NOMO-1 (cell line): ENCODE measurements at regions not wholly inside any gene's neighbourhood (a gene's known extent, or its start where the extent isn't known, plus 50 kb on each side); places are given as distances from the start of the nearest gene placed in this dataset.

Experiments used
- DNase-seq, 2 experiments: peaks; one replicate each; lab custom pipeline; 2025; ENCODE audit not compliant: unreplicated experiment in 2 of 2; lab: John Stamatoyannopoulos, UW

DNA sequence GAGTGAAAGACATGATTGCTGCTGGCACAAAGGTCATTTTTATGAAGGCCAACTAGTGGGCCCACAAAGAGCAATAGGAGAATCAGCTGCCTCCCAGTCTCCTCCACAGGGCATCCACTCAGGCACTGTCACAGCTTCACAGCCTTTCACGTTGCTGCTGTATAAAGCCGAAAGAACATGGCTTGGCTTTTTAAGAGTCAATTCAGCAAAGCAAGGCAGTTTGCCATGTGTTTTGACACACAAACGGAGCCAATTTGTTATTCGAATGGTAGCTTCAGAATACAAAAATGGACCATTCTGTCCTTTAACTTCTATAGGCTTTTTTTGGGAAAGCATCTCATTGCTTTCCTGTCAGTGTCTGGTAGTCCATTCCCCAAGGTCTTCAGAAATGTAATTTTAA lies 283.4 kb upstream of the PARD3B start:
- no peak for DNase-seq

DNA sequence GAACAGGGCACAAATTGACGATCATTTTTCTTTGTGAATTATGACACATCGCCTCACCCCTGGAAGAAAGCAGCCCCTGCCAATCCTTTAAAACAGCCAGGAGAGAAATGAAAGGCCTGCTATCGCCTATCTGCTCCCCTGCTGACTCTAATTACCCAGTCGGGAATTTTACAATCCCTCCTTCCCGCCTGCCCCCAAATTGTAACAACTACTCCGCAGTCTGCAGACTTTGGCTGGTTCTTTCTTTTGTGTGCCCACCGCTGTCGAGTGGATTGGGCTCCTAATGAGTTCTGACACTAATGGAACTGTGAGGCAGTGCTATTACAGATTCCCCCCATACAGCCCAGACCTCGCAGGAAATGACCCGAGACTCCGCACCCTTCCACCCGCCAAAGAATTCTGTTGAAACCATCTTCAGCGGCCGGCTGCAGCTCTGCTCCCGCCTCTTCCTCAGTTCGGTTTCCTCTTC lies 281.2 kb upstream of the PARD3B start:
- no peak for DNase-seq

DNA sequence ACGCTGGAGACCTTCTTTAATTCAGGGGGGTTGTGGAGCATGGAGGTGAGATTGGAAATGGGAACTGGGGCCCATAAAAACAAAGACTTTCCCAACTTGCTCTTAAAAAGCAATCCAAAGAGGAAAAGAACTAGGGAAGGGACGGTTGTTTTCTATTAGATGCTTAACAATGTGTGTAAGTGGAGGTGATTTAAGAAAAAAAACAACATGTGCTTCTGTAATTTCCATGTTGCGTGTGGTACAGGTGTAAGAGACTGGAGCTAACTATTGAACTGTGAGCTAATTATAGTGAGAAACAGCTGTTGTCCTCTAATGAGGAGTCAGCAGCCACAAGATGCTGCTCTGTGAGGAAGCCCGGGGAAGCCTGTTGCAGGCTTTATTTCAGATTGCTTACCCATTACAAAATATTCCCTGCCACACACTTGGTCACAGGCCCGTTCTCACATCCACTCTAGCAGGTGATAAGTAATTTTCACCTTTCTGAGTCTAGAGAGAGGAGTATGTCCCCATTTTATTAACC lies 280.6 kb upstream of the PARD3B start:
- no peak for DNase-seq

DNA sequence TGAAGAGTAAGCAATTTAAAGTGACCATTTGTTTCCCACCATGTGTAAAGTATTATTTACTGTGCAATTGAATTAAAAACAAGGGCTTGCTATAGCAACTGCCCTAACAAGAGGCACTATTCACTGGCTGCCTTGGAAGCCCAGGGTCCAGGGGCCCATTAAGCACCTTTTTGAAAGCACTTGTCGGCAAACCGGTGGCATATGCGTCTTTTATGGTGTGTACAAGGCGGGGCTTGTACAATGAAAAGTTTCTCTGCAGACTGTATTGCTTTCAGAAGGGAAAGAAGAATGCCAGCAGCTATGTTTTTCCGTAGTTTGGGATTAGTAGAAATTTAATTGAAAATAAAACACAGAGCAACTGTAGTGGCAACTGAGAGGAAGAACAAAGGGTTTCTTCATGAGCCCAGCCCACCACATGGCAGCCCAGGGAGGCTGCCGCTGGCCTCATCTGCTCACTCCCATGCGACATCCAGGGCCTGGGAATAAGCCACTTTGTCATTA lies 279.5 kb upstream of the PARD3B start:
- DNase-seq, result no peak

DNA sequence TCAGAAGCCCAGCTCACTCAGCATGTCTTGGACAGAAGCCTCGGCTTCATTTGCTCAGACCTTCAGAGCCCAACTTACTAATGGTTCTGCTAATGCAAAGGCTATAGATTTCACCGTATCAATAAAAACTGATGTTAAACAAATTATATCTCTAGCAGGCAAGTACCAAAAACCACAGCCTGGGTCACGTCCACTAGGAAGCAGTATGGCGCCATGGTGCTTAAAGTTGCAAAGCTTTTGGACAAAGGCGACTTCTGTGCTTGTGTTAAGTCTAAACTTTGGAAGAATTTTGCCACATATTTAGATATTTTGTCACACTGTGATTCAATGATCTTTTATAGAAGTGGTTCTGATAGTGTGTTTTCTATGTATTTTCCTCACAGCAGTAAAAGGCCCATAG lies 276.8 kb upstream of the PARD3B start:
- no peak for DNase-seq

DNA sequence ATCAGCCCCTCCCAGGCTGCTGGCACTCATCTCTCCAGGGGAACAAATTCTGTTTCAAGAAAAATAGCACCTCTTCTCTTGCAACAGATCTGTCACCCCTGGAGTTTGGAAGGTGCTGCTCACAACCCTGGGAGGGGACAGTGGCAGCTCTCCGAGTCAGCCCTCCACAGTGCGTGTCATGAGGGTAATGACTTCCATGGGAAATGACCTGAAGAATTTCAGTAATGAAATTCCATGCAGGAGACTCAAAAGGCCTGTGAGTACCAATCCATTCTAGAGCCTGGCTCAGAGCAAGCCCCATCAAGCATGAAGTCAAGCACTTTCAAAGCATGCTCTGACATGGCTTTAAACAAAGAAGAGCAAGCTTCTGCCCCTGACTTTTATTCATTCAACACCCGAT lies 276.3 kb upstream of the PARD3B start:
- DNase-seq, result no peak

DNA sequence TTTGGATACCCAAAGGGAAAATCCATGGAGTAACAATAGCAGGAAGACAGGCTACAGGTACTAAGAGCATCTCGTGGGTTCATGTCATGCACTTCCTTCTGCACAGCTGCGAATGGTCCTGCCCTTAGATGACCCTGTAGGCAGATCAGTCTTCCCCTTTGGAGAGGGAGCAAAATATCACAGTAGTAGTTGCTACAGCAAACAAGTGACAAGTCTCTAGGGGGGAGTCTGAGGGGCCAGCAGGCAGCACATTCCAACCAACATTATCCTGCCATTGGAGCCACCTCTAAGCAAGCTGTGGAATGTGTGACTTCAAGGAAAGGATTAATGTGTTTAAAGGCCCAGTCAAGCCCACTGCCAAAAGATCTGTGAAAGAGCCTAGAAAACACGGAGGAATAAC lies 273.2 kb upstream of the PARD3B start:
- no peak for DNase-seq

DNA sequence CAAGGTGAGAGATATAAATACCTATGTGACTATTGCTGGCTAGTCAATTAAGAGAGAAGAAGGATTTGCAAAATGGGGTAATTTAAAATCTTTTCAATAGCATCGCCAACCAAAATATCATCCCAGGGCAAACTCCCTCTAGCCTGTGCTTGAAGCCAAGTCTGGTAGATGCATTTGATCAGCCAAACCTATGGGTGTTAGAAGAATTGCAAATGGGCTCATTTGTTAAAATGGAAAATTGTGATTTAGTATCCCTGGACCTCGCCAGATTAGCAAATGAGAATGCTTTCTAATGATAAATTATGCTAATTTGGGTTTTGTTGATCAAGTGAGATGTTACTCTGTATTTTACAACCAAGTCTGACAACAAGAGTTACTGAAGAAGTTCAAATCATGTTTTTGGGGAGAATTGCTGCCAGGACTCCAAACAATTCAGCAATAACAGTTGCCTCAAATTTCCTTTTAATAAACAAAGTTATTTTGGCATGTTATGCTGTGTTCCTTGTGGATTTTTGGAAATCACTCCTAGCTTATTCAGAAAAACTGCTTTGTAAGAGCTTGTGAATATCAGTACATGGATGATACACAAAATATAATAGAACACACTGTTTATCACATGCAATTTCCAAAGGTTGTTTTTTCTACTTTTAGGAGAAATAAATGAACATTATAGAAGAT lies 272.5 kb upstream of the PARD3B start:
- no peak for DNase-seq

DNA sequence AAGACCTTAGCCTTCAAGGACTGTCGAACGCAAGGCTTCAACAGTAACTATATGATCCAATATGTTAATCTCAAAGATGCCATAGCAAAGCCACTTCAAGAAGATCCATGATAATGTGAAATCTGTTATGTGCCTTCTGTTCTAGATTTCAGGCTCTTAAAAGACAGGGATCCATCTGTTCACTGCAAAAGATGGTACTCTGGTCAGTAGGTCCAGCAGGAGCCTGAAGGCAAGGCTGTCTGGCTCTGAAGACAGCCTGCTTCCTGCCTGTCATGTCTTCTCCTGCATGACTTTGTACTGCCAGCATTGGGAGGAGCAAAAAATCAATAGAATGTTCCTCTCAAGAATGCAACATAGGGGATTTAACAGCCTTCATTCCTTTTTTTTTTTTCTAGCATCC lies 270.8 kb upstream of the PARD3B start:
- DNase-seq, result no peak

DNA sequence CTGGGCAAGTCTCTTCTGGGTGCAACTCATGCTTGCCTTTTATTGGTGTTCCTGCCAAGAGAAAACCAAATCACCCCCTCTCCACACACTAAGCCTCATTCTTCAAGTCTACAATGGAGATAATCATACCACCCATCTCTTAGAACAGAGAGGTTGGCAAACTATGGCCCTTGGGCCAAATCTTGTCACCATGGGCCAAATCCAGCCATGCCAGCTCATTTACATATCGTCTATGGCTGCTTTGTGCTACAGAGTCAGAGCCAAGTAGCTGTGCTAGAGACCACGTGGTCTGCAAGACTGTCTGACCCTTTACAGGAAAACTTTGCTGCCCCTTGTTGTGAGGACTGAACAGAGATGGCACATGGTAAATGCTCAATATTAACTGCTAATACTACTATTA lies 270.3 kb upstream of the PARD3B start:
- no peak for DNase-seq

DNA sequence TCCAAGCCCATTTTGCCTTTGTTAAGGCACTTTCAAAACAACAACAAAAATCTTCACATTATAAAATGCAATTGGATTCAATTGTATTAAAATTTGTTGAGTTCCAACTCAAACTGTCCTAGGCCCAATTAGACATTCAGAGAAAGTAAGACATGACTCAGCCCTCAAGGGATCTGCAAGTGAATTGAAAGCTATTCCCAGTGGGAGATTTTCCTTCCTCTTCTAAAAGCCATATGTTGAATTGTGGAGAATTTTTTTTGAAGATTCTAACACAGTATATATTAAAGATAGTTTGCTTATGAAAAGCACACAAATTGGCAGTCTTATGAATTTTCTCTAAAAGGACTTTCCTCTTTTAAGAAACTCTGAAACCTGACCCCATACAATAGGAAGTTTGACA lies 268.0 kb upstream of the PARD3B start:
- DNase-seq, result no peak

DNA sequence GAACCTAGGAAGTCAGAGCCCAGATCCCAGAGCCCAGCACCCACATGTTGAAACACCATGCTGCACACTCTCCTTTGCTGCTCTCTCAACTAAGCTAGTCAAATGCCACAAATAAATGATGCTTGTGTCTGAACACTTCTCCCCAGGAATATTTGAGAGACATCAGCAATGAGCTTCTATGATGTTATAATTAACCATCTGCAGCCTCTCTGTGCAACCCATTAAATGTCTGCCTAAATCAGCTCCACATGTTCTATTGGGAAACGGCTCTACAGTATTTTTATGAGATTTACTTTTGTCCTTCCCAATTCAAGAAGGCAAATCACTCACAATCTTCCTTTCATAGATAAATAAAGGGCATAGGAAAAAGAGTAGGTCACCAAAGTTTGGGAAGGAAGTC lies 266.8 kb upstream of the PARD3B start:
- DNase-seq, result no peak

DNA sequence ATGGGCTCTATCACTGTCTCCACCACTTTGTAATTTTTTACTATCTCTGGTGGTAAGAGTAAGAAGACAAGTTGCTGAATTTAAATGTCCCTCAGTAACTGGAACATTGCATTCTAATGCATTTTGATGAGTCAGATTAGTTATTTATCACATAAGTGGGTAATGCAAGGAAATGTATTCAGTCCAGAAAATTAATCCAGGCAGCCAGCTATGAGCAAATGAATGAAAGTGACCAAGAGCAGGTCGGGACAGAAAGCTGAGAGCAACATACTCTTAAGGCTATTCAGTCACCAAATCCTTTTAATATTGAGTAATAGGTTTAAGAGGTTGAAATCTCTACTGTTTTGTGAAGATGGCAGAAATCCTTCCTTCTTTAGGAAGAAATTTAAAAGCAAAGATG lies 265.5 kb upstream of the PARD3B start:
- DNase-seq, result no peak

DNA sequence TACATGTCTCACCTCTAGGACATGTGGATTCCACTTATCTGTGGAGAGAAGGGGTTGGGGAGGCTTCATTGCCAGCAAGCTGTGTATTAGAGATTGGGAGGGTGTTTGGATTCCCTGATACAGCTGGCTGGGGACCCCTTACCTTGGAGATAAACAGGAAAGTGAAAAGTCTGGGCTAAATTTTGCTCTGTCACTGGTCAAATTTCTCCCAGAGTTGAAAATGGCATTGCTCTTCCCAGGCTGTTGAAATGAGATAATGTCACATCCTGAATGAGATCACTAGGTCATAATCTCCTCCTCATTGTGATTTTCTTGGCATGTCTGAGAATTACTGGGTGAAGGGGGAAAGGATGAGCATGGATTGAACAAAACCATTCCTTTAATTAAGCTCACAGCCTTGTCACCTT lies 265.0 kb upstream of the PARD3B start:
- no peak for DNase-seq

DNA sequence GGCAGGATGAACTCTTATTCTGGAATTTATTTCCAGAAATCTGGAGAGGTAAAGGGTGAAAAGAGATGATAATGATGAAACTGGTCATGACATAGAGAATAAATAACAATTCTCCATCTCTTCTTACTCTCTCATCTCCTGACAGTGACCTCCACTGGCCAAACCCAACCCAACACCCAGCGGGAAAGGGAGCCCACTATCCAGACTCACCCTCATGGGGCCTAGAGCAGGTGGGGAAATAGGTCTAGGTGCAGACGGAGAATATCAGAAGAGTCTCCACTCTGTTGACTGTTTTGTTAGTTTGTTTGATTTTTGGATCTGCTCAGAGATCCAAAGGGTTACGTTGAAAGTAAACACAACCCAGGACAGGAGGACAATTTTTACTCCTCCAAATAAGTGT lies 263.2 kb upstream of the PARD3B start:
- no peak for DNase-seq

DNA sequence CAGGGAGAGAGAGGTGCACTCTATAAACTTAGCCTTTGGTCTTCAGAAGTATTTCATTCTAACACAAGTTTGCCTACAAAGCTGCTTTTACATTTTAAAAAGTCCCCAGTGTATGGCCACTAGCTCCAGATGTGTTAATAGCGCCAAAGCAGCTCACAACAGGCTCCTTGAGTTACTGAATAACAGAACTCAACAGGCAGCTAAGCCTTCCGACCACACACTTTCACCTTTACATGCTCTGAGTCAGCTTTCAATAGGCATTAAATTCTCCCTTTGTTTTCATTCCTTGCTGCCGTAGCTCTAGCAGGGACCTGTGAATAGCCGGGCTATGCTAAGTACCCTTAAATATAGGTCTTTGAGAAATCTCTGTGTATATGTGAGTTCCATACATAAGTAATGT lies 262.8 kb upstream of the PARD3B start:
- no peak for DNase-seq

DNA sequence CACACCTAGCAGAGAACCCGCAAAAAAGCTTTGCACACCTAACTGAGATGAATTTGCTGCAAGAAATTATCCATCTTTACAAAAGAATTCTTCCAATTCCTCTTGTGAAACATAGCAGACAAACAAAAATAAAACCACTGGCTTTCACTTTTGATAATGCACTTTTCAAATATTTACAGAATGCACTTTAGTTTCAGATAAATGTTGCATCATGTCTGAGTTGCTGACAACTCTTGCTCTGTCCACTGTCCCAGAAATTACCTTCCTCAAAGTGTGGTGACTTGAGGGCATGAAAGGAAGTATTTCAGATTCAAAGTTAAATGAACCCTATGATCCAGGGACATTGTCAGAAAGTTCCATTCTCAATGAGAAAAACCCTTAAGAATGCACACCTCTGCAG lies 256.2 kb upstream of the PARD3B start:
- no peak for DNase-seq

DNA sequence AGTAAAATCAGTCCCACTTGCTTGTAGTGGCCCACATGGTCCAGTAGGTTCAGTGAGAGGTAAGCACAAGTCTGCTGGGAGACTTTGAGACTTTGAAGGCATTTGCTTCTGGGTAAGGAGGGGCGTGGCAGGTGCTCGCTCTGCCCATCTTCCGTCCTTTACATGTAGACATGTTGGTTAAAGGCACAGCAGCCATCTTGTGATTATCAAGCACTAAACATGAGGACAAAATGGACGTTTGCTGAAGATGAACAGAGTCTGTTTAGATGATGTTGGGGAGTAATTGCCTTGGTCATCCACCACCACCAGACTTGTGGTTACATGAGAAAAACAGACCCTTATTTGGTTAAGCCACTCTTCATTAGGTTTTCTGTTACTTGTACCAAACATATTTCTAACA lies 252.8 kb upstream of the PARD3B start:
- DNase-seq, result no peak

DNA sequence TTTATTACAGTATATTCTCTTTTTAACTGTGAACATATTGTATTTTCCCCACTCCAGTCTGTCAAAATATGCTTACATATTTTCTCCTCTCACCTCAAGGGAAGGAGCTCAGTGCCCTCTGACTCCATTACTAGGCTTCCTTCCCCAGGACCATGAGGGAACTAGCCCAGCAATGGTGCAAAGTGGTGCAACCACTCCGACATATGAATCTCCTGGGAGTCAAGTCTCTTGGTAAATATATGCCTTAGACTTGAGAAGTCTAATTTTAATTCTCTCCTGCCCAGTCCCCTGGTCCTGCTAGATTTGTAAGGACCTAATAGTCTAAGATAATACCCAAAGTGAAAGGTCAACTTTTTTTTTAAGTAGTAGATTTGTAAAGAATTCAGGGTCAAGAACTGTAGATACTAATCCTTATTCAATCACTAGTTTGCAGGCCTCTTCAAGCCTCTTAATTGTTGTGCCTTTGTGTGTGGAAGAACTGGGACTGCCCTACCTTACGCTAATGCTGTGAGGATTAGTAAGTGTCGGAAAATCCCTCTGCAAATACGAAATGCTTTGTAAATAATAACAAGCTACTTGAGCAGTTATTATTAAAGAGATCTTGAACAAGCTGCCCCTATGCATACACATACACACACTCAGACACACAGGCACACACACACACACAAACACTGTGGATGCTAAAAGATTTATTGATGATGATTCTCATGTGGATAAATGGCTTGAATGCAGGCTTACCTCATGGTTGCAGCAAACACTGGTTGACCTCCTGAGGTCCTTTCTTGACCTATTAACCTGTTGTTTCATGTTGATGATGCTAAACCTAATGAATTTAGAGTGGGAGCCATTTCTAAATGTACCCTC lies 251.2 kb upstream of the PARD3B start:
- no peak for DNase-seq

DNA sequence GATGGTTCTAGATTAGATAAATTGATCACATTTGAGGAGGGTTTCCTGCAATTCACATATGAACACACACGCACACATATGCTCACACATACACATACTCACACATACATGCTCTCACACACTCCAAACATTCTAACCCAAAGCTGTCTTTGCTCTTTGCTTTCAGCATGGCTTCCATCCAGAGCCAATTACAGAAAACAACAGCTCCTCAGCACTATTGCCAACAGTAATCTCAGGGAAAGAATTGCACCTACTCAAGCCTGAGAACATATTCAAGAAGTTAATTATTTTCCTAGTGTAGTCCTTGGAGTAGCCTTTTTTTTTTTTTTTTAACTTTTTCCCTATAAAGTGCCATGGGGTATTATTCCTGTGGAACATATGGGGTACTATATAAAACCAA lies 246.9 kb upstream of the PARD3B start:
- DNase-seq, result no peak

DNA sequence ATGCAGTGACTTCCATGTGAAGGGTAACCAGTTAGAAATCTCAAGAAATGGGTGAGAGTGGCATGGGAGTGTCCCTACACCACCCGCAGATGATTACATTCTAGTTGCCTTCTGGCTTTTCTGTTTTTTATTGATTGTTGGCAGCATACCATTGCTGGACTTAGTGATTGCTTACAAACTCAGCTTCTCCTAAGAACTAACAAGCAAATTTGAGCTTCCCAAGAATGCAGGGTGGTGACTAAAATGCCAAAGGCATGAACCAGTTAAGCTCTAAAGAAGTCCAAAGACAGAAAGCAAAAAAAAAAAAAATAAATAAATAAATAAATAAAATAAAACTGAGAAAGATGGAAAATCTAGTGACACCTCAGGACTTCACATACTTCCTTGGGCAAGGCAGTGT lies 245.5 kb upstream of the PARD3B start:
- no peak for DNase-seq

DNA sequence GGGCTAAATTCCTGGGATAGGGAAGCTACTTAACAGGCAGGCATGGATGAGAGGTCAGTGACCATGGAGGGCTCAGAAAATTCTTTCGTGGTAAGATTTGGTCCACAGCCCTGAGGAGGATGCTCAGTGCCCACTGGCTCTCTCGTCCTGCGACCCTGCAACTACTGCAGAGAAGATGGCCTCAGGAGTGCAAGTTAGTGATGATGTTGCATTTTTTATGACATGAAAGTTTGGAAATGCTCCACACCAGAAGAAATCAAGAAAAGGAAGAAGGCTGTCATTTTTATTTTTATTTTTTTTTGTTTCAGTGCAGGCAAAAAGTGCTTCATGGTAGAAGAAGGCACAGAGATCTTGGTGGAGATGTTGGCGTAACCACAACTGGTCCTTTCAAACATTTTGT lies 238.6 kb upstream of the PARD3B start:
- no peak for DNase-seq
